ENCODE measurements at regions not wholly inside any gene's neighbourhood (a gene's known extent, or its start where the extent isn't known, plus 50 kb on each side); places are given as distances from the start of the nearest gene placed in this dataset.

- H3K27ac ChIP-seq = no peak overlapping the region
- H3K27me3 ChIP-seq = no peaks in the 10 kb centered on the region
- no peak for TF ChIP-seq EP300 (IDR thresholded peaks at IDR 0.05)
- H3K9me3 ChIP-seq = no peaks in the 10 kb centered on the region
- no peak overlapping the region for H3K4me3 ChIP-seq
- no peaks in the 10 kb centered on the region for H3K36me3 ChIP-seq
- DNase-seq = no peak
- no peaks in the 10 kb centered on the region for H3K4me1 ChIP-seq (ENCODE audit: insufficient read depth)
- intact Hi-C loops (cut with DNase I) = no loop called here
- WGBS, 3 donors = 82 to 94% (median 89%) methylated on average over 1 of the region's 1 CpG
Measured at GRCh38 chr9:24953070-24953469, 407.4 kb upstream of the IZUMO3 start.

- TF ChIP-seq POLR2A (IDR thresholded peaks at IDR 0.05) = no peak
- TF ChIP-seq, protein P1, sequence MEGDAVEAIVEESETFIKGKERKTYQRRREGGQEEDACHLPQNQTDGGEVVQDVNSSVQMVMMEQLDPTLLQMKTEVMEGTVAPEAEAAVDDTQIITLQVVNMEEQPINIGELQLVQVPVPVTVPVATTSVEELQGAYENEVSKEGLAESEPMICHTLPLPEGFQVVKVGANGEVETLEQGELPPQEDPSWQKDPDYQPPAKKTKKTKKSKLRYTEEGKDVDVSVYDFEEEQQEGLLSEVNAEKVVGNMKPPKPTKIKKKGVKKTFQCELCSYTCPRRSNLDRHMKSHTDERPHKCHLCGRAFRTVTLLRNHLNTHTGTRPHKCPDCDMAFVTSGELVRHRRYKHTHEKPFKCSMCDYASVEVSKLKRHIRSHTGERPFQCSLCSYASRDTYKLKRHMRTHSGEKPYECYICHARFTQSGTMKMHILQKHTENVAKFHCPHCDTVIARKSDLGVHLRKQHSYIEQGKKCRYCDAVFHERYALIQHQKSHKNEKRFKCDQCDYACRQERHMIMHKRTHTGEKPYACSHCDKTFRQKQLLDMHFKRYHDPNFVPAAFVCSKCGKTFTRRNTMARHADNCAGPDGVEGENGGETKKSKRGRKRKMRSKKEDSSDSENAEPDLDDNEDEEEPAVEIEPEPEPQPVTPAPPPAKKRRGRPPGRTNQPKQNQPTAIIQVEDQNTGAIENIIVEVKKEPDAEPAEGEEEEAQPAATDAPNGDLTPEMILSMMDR (IDR thresholded peaks at IDR 0.05) = no peak
- TF ChIP-seq EP300 (IDR thresholded peaks at IDR 0.05) = no peak
- no peak for DNase-seq
- no peak overlapping the region for H3K27ac ChIP-seq
- intact Hi-C loops (cut with DNase I) = no loop called here
- H3K4me3 ChIP-seq = no peak overlapping the region
- WGBS, 3 donors = 78 to 80% (median 80%) methylated on average over 5 of the region's 5 CpGs
- H3K27me3 ChIP-seq = no peaks in the 10 kb centered on the region
- H3K9me3 ChIP-seq = no peaks in the 10 kb centered on the region
- no peaks in the 10 kb centered on the region for H3K4me1 ChIP-seq (ENCODE audit: insufficient read depth)
- H3K36me3 ChIP-seq = no peaks in the 10 kb centered on the region
Measured at GRCh38 chr9:24939109-24939850, 393.6 kb upstream of the IZUMO3 start.

DNA sequence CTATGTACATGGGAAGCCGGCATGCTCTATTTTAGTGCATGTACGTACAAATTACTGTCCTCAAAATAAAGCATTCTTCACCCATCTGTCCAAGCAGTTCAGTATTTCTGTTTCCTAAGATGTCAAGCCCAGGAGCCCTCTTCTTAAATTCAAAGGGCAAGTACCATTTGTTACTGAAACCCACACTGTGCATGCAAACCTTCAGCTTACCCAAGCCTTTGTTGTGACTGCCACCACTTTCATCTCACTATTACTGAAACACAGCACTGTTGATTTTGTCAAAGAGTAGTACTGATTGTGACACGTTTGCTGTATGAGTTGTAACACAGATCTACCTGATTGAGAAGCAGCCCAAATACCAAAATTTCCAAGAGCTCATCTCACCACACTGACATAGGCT lies 390.4 kb upstream of the IZUMO3 start:
- no peak overlapping the region for H3K27ac ChIP-seq
- H3K4me3 ChIP-seq = no peak overlapping the region
- H3K9me3 ChIP-seq = no peaks in the 10 kb centered on the region
- H3K36me3 ChIP-seq = no peaks in the 10 kb centered on the region
- intact Hi-C loops (cut with DNase I) = no loop called here
- TF ChIP-seq, protein P1 (IDR thresholded peaks at IDR 0.05) = no peak
- TF ChIP-seq POLR2A (IDR thresholded peaks at IDR 0.05) = no peak
- no peak for TF ChIP-seq EP300 (IDR thresholded peaks at IDR 0.05)
- H3K4me1 ChIP-seq (ENCODE audit: insufficient read depth) = no peaks in the 10 kb centered on the region
- no peaks in the 10 kb centered on the region for H3K27me3 ChIP-seq
- no peak for DNase-seq
- 73 to 81% (median 78%) methylated on average over 3 of the region's 3 CpGs for whole genome bisulfite sequencing, 3 donors

DNA sequence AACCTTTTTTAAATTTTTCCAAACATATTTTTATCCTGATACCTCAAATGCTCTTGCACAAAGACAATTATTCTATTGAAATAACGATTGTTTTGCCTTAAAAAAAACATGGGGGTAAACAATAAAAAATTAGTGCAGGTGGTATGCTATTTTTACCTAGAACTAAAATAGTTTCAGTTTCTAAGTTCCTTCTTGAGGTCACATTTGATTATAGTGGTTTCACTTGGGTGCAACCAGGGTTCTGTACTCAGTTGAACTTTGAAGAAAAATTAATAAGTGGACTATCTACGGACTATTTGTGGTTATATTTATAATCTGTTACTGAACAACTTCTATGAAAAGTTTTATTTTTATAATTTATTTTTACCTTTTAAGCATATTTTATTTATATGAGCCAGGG lies 387.1 kb upstream of the IZUMO3 start:
- TF ChIP-seq, protein P1 (IDR thresholded peaks at IDR 0.05) = no peak
- TF ChIP-seq EP300 (IDR thresholded peaks at IDR 0.05) = no peak
- no peak for TF ChIP-seq POLR2A (IDR thresholded peaks at IDR 0.05)
- WGBS, 3 donors = 78 to 86% (median 86%) methylated on average over 2 of the region's 2 CpGs
- no peak for DNase-seq
- Histone ChIP-seq H3K27ac (no peak overlapping the region), H3K9me3 (no peaks in the 10 kb centered on the region), H3K4me3 (no peak overlapping the region), H3K27me3 (no peaks in the 10 kb centered on the region), H3K4me1 (ENCODE audit: insufficient read depth) (no peaks in the 10 kb centered on the region), H3K36me3 (no peaks in the 10 kb centered on the region)
- intact Hi-C loops (cut with DNase I) = no loop called here

DNA sequence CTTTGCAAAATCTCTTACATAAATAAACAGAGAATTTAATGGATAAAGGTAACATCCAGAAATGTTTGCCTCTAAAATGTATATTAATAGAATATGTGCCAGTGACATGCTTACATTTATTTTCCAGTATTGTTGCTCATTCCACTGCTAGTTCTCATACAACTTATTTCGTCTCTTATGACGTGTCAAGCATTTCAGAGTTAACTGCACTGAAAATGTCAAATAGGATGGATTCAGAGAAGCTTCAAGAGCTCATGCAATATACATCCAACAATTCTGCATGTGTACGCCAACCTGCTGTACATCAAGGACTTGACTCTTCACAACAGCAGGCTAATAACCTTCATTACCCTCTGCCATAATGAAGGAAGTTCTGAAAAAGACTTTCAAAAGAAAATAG lies 386.2 kb upstream of the IZUMO3 start:
- TF ChIP-seq EP300 (IDR thresholded peaks at IDR 0.05) (no peak), POLR2A (IDR thresholded peaks at IDR 0.05) (no peak)
- TF ChIP-seq, protein P1 (IDR thresholded peaks at IDR 0.05) = no peak
- no peak overlapping the region for H3K4me3 ChIP-seq
- H3K27me3 ChIP-seq = no peaks in the 10 kb centered on the region
- intact Hi-C loops (cut with DNase I) = no loop called here
- H3K27ac ChIP-seq = no peak overlapping the region
- no peaks in the 10 kb centered on the region for H3K9me3 ChIP-seq
- no peaks in the 10 kb centered on the region for H3K4me1 ChIP-seq (ENCODE audit: insufficient read depth)
- WGBS, 3 donors = 48 to 69% (median 56%) methylated on average over 3 of the region's 3 CpGs
- no peak for DNase-seq
- H3K36me3 ChIP-seq = no peaks in the 10 kb centered on the region
